OCI-LY7 (cell line): ENCODE measurements at regions not wholly inside any gene's neighbourhood (a gene's known extent, or its start where the extent isn't known, plus 50 kb on each side); places are given as distances from the start of the nearest gene placed in this dataset.
"Not testable (repeated sequence)": the region's sequence is repeated elsewhere in the genome, so short reads cannot be mapped to it uniquely, and the experiment has no call there.

Experiments
- BruUV-seq: library from RNA; stranded (reverse); fragments of 400-500 nt; replicated peaks from 2 replicates; lab custom pipeline; 2021; lab: Mats Ljungman, UMichigan
- CTCF ChIA-PET: fragments of 300-600 bp; sonication (Branson Sonifier 250); formaldehyde crosslinking; loops from one replicate; lab custom pipeline; 2022; ENCODE audit warnings: antibody characterized with exemption; ENCODE audit not compliant: unreplicated experiment; lab: Charles Lee
- POLR2A ChIA-PET: fragments of 300-600 bp; sonication (Branson Sonifier 250); formaldehyde crosslinking; loops from one replicate; lab custom pipeline; 2022; ENCODE audit warnings: antibody characterized with exemption; lab: Charles Lee
- DNase-seq: peaks from one replicate; pipeline ENCODE4 v3.0.0-alpha.2; 2015; ENCODE audit warnings: low spot score
- H2AFZ ChIP-seq: fragments of 200-600 bp; sonication (generic), shearing (Covaris generic); 2 replicates; pipeline ENCODE4 v1.6.1; 2014; ENCODE audit warnings: mild to moderate bottlenecking, antibody characterized with exemption, low read length, moderate library complexity
- H3K27ac ChIP-seq: fragments of 200-600 bp; sonication (generic); 2 replicates; pipeline ENCODE4 v1.5.1; 2014; ENCODE audit warnings: mixed run types, low read depth, mild to moderate bottlenecking, moderate library complexity, low read length, inconsistent platforms; ENCODE audit not compliant: poor library complexity, severe bottlenecking
- H3K36me3 ChIP-seq: fragments of 200-600 bp; sonication (generic); 2 replicates; pipeline ENCODE4 v1.6.1; 2014; ENCODE audit warnings: mild to moderate bottlenecking, antibody characterized with exemption, low read length, moderate library complexity, mixed read lengths; ENCODE audit not compliant: insufficient read depth
- H3K4me1 ChIP-seq: fragments of 200-600 bp; sonication (generic); 2 replicates; pipeline ENCODE4 v1.5.1; 2014; ENCODE audit warnings: mild to moderate bottlenecking, low read length; ENCODE audit not compliant: insufficient read depth, poor library complexity, severe bottlenecking
- H3K4me2 ChIP-seq: fragments of 200-600 bp; sonication (generic); 2 replicates; pipeline ENCODE4 v1.6.1; 2014; ENCODE audit warnings: mild to moderate bottlenecking, low read length
- H3K4me3 ChIP-seq: fragments of 200-600 bp; sonication (generic); 2 replicates; pipeline ENCODE4 v1.5.1; 2014; ENCODE audit warnings: mild to moderate bottlenecking, low read depth, low read length; ENCODE audit not compliant: poor library complexity, severe bottlenecking
- H3K79me2 ChIP-seq: fragments of 200-600 bp; sonication (generic); 2 replicates; pipeline ENCODE4 v1.6.1; 2016; ENCODE audit warnings: low read depth, mild to moderate bottlenecking, low read length, moderate library complexity, mixed read lengths; ENCODE audit not compliant: insufficient read depth
- H3K9me2 ChIP-seq: fragments of 200-600 bp; sonication (generic); 2 replicates; pipeline ENCODE4 v1.6.1; 2016; ENCODE audit warnings: mild to moderate bottlenecking, low read length, mixed read lengths; ENCODE audit not compliant: insufficient read depth
- H3K9me3 ChIP-seq: fragments of 200-600 bp; sonication (generic); 2 replicates; pipeline ENCODE4 v1.6.1; 2014; ENCODE audit warnings: mild to moderate bottlenecking, mixed run types, low read length, mixed read lengths
- H4K20me1 ChIP-seq: fragments of 200-600 bp; sonication (generic); 2 replicates; pipeline ENCODE4 v1.6.1; 2014; ENCODE audit warnings: mild to moderate bottlenecking, antibody characterized with exemption, low read length, moderate library complexity, mixed read lengths; ENCODE audit not compliant: insufficient read depth
- EZH2phosphoT487 ChIP-seq: fragments of 200-600 bp; sonication (generic); IDR thresholded peaks from 2 replicates; pipeline ENCODE4 v1.6.1; 2018; ENCODE audit warnings: low read depth, borderline replicate concordance, mild to moderate bottlenecking, mixed run types, antibody characterized with exemption, low read length, moderate library complexity, mixed read lengths
- intact Hi-C: fragments of 100-400 bp; cut with micrococcal nuclease; formaldehyde crosslinking; loops from one replicate; pipeline ENCODE4 v1.10.0; 2022; ENCODE audit not compliant: unreplicated experiment
- TF ChIP-seq, protein P1 (sequence below): fragments of 200-600 bp; sonication (generic); conservative IDR thresholded peaks from 2 replicates; pipeline ENCODE4 v1.5.1; 2014; ENCODE audit warnings: mild to moderate bottlenecking, antibody characterized with exemption, low read length, moderate library complexity, mixed read lengths

DNA sequence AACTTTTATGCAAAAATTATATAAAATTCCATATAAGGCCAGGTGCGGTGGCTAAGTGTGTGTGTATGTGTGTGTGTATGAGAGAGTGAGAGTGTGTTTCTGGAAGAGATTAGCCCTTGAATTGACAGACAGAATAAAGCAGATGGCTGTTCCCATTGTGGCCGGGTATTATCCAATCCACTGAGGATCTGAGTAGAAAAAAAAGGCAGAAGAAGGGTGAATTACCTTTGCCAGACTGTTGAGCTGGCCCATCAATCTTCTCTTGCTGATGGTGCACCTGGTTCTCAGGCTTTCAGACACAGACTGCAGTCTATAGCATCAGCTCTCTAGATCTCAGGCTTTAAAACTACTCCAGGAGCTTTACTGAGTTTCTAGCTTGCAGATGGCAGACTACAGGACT lies 92.2 kb upstream of the SLIT2 start:
- H3K9me2 ChIP-seq: no peaks in the 10 kb centered on the region
- CTCF ChIA-PET: no interaction called here
- intact Hi-C loops: no loop called here
- H3K36me3 ChIP-seq: no peaks in the 10 kb centered on the region
- POLR2A ChIA-PET: no interaction called here
- no peaks in the 10 kb centered on the region for H3K79me2 ChIP-seq
- no peaks in the 10 kb centered on the region for H3K9me3 ChIP-seq
- DNase-seq: no peak
- TF ChIP-seq EZH2phosphoT487: no peak
- TF ChIP-seq, protein P1, sequence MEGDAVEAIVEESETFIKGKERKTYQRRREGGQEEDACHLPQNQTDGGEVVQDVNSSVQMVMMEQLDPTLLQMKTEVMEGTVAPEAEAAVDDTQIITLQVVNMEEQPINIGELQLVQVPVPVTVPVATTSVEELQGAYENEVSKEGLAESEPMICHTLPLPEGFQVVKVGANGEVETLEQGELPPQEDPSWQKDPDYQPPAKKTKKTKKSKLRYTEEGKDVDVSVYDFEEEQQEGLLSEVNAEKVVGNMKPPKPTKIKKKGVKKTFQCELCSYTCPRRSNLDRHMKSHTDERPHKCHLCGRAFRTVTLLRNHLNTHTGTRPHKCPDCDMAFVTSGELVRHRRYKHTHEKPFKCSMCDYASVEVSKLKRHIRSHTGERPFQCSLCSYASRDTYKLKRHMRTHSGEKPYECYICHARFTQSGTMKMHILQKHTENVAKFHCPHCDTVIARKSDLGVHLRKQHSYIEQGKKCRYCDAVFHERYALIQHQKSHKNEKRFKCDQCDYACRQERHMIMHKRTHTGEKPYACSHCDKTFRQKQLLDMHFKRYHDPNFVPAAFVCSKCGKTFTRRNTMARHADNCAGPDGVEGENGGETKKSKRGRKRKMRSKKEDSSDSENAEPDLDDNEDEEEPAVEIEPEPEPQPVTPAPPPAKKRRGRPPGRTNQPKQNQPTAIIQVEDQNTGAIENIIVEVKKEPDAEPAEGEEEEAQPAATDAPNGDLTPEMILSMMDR: no peak
- no peak overlapping the region for H3K27ac ChIP-seq
- no peak overlapping the region for H2AFZ ChIP-seq
- BruUV-seq: no TSS peak
- H3K4me1 ChIP-seq: no peaks in the 10 kb centered on the region
- no peak overlapping the region for H3K4me3 ChIP-seq
- H4K20me1 ChIP-seq: no peaks in the 10 kb centered on the region
- no peak overlapping the region for H3K4me2 ChIP-seq

DNA sequence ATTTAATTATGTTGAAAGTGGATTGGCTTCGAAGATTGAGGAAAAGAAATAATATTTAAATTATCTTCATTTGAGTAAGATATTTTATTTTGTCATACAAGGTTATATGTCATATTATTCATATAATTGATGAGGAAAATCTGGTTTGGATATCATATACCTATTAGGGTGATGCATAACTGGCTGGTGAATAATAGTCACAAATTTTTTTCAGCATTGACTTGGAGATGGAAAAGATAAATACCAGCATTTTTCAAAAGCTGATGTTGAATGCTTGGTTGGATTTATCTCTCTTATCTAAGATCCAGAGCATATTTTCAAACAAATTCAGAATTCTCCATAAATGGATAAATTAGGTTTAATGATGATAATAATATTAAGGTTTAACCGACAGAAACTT lies 93.5 kb upstream of the SLIT2 start:
- no peaks in the 10 kb centered on the region for H3K4me1 ChIP-seq
- no peaks in the 10 kb centered on the region for H3K9me3 ChIP-seq
- TF ChIP-seq, protein P1: no peak
- no peak for TF ChIP-seq EZH2phosphoT487
- no peak overlapping the region for H2AFZ ChIP-seq
- no peaks in the 10 kb centered on the region for H3K9me2 ChIP-seq
- intact Hi-C loops: no loop called here
- CTCF ChIA-PET: no interaction called here
- POLR2A ChIA-PET: no interaction called here
- no peaks in the 10 kb centered on the region for H3K36me3 ChIP-seq
- no peak overlapping the region for H3K4me2 ChIP-seq
- DNase-seq: no peak
- H3K4me3 ChIP-seq: no peak overlapping the region
- H4K20me1 ChIP-seq: no peaks in the 10 kb centered on the region
- H3K27ac ChIP-seq: no peak overlapping the region
- no peaks in the 10 kb centered on the region for H3K79me2 ChIP-seq
- no TSS peak for BruUV-seq

DNA sequence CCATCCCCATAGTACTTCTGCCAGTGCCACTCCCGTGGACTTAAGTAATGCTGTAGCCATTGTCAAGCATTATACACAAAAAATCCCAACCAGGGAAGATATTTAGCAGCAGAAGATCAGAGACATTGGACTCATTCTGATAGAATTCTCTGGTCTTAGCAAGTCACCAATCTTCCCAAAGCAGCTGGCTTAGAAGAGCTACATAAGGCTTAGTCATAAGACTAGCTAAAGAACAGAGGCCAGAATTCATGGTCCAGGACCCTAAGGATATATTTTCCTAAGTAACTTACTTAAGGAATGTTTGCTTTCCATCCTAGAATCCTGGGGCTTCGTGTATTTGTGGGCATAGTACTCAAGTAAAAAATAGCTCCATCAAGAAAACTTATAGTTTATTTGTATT lies 100.3 kb upstream of the SLIT2 start:
- TF ChIP-seq EZH2phosphoT487: no peak
- TF ChIP-seq, protein P1: no peak
- DNase-seq: no peak
- Histone ChIP-seq H3K9me2 (no peaks in the 10 kb centered on the region), H3K79me2 (no peaks in the 10 kb centered on the region), H3K36me3 (no peaks in the 10 kb centered on the region), H3K4me1 (no peaks in the 10 kb centered on the region), H3K27ac (no peak overlapping the region), H3K9me3 (no peaks in the 10 kb centered on the region), H4K20me1 (no peaks in the 10 kb centered on the region), H3K4me3 (no peak overlapping the region), H3K4me2 (no peak overlapping the region), H2AFZ (no peak overlapping the region)
- ChIA-PET POLR2A (no interaction called here), CTCF (no interaction called here)
- intact Hi-C loops: no loop called here
- no TSS peak for BruUV-seq

DNA sequence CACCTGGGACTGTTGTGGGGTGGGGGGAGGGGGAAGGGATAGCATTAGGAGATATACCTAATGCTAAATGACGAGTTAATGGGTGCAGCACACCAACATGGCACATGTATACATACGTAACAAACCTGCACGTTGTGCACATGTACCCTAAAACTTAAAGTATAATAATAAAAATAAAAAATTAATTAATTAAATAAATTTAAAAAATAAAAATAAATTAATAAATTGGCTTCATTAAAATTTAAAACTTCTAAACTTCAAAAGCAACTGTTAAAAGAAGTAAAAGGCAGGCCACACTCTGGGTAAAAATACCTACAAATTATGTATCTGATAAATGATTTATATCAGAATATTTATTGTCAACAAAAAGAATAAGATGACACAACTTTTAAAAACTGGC lies 102.6 kb upstream of the SLIT2 start:
- DNase-seq, intact Hi-C loops, CTCF ChIA-PET: not testable (repeated sequence)

More for the DNA sequence above, 102.6 kb upstream of the SLIT2 start:
- H4K20me1 ChIP-seq, BruUV-seq, POLR2A ChIA-PET, H3K9me2 ChIP-seq, H3K4me1 ChIP-seq, H3K27ac ChIP-seq, H3K9me3 ChIP-seq, H3K4me2 ChIP-seq, H3K36me3 ChIP-seq, H3K4me3 ChIP-seq, H2AFZ ChIP-seq, H3K79me2 ChIP-seq: not testable (repeated sequence)
